ENCODE measurements at regions not wholly inside any gene's neighbourhood (a gene's known extent, or its start where the extent isn't known, plus 50 kb on each side); places are given as distances from the start of the nearest gene placed in this dataset.

GRCh38 chr2:13950761-13951160 lies 681.8 kb upstream of the LRATD1 start:
- TF ChIP-seq ZNF724P (CRISPR knock-in tag; IDR thresholded peaks at IDR 0.05; ENCODE audit: borderline replicate concordance): no peak
- TF ChIP-seq ATF3 (CRISPR knock-in tag; IDR thresholded peaks at IDR 0.05): no peak
- TF ChIP-seq, protein P1, sequence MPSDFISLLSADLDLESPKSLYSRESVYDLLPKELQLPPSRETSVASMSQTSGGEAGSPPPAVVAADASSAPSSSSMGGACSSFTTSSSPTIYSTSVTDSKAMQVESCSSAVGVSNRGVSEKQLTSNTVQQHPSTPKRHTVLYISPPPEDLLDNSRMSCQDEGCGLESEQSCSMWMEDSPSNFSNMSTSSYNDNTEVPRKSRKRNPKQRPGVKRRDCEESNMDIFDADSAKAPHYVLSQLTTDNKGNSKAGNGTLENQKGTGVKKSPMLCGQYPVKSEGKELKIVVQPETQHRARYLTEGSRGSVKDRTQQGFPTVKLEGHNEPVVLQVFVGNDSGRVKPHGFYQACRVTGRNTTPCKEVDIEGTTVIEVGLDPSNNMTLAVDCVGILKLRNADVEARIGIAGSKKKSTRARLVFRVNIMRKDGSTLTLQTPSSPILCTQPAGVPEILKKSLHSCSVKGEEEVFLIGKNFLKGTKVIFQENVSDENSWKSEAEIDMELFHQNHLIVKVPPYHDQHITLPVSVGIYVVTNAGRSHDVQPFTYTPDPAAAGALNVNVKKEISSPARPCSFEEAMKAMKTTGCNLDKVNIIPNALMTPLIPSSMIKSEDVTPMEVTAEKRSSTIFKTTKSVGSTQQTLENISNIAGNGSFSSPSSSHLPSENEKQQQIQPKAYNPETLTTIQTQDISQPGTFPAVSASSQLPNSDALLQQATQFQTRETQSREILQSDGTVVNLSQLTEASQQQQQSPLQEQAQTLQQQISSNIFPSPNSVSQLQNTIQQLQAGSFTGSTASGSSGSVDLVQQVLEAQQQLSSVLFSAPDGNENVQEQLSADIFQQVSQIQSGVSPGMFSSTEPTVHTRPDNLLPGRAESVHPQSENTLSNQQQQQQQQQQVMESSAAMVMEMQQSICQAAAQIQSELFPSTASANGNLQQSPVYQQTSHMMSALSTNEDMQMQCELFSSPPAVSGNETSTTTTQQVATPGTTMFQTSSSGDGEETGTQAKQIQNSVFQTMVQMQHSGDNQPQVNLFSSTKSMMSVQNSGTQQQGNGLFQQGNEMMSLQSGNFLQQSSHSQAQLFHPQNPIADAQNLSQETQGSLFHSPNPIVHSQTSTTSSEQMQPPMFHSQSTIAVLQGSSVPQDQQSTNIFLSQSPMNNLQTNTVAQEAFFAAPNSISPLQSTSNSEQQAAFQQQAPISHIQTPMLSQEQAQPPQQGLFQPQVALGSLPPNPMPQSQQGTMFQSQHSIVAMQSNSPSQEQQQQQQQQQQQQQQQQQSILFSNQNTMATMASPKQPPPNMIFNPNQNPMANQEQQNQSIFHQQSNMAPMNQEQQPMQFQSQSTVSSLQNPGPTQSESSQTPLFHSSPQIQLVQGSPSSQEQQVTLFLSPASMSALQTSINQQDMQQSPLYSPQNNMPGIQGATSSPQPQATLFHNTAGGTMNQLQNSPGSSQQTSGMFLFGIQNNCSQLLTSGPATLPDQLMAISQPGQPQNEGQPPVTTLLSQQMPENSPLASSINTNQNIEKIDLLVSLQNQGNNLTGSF (CRISPR knock-in tag; IDR thresholded peaks at IDR 0.05): no peak
- no peak for TF ChIP-seq EZH2 (conservative IDR thresholded peaks at IDR 0.05; ENCODE audit: low read depth, low read length)
- no peak for TF ChIP-seq CEBPB (IDR thresholded peaks at IDR 0.05; ENCODE audit: borderline replicate concordance, low read depth, low read length)
- no peak for TF ChIP-seq NFE2L2 (IDR thresholded peaks at IDR 0.05; ENCODE audit: low read length)
- TF ChIP-seq ZNF12 (CRISPR knock-in tag; IDR thresholded peaks at IDR 0.05): no peak
- TF ChIP-seq, protein P2, sequence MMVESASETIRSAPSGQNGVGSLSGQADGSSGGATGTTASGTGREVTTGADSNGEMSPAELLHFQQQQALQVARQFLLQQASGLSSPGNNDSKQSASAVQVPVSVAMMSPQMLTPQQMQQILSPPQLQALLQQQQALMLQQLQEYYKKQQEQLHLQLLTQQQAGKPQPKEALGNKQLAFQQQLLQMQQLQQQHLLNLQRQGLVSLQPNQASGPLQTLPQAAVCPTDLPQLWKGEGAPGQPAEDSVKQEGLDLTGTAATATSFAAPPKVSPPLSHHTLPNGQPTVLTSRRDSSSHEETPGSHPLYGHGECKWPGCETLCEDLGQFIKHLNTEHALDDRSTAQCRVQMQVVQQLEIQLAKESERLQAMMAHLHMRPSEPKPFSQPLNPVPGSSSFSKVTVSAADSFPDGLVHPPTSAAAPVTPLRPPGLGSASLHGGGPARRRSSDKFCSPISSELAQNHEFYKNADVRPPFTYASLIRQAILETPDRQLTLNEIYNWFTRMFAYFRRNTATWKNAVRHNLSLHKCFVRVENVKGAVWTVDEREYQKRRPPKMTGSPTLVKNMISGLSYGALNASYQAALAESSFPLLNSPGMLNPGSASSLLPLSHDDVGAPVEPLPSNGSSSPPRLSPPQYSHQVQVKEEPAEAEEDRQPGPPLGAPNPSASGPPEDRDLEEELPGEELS (CRISPR knock-in tag; IDR thresholded peaks at IDR 0.05): no peak
- no peak for TF ChIP-seq SMAD3 (CRISPR knock-in tag; IDR thresholded peaks at IDR 0.05)
- TF ChIP-seq ZNF354B (CRISPR knock-in tag; IDR thresholded peaks at IDR 0.05): no peak
- TF ChIP-seq, protein P3, sequence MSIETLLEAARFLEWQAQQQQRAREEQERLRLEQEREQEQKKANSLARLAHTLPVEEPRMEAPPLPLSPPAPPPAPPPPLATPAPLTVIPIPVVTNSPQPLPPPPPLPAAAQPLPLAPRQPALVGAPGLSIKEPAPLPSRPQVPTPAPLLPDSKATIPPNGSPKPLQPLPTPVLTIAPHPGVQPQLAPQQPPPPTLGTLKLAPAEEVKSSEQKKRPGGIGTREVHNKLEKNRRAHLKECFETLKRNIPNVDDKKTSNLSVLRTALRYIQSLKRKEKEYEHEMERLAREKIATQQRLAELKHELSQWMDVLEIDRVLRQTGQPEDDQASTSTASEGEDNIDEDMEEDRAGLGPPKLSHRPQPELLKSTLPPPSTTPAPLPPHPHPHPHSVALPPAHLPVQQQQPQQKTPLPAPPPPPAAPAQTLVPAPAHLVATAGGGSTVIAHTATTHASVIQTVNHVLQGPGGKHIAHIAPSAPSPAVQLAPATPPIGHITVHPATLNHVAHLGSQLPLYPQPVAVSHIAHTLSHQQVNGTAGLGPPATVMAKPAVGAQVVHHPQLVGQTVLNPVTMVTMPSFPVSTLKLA (IDR thresholded peaks at IDR 0.05): no peak
- TF ChIP-seq, protein P4, sequence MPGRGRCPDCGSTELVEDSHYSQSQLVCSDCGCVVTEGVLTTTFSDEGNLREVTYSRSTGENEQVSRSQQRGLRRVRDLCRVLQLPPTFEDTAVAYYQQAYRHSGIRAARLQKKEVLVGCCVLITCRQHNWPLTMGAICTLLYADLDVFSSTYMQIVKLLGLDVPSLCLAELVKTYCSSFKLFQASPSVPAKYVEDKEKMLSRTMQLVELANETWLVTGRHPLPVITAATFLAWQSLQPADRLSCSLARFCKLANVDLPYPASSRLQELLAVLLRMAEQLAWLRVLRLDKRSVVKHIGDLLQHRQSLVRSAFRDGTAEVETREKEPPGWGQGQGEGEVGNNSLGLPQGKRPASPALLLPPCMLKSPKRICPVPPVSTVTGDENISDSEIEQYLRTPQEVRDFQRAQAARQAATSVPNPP (CRISPR knock-in tag; IDR thresholded peaks at IDR 0.05): no peak
- no peak for TF ChIP-seq JUND (CRISPR knock-in tag; IDR thresholded peaks at IDR 0.05)

All from HepG2 (cell line).